Trophoblast cell (in vitro differentiated cells and primary cell): ENCODE measurements at regions not wholly inside any gene's neighbourhood (a gene's known extent, or its start where the extent isn't known, plus 50 kb on each side); places are given as distances from the start of the nearest gene placed in this dataset.

Source experiments
- DNase-seq, 2 donors: peaks; one replicate each; pipeline ENCODE4 v3.0.0-alpha.2; 2016
- H2AFZ ChIP-seq: 2 replicates; pipeline ENCODE4 v1.6.1; 2013; ENCODE audit warnings: low read length, moderate library complexity, mild to moderate bottlenecking; ENCODE audit not compliant: insufficient read depth, poor library complexity
- H2AK5ac ChIP-seq: 2 replicates; pipeline ENCODE4 v1.6.1; 2013; ENCODE audit warnings: mild to moderate bottlenecking, low read length
- H2BK120ac ChIP-seq: 2 replicates; pipeline ENCODE4 v1.6.1; 2013; ENCODE audit warnings: low read length, mild to moderate bottlenecking, moderate library complexity; ENCODE audit not compliant: insufficient read depth, poor library complexity
- H2BK12ac ChIP-seq: 2 replicates; pipeline ENCODE4 v1.6.1; 2013; ENCODE audit warnings: mild to moderate bottlenecking, low read length, moderate library complexity
- H2BK5ac ChIP-seq: 2 replicates; pipeline ENCODE4 v1.6.1; 2013; ENCODE audit warnings: low read length, low read depth, moderate library complexity, mild to moderate bottlenecking; ENCODE audit not compliant: poor library complexity
- H3K14ac ChIP-seq: 2 replicates; pipeline ENCODE4 v1.6.1; 2013; ENCODE audit warnings: mild to moderate bottlenecking, low read length
- H3K18ac ChIP-seq: 2 replicates; pipeline ENCODE4 v1.6.1; 2013; ENCODE audit warnings: mild to moderate bottlenecking, low read length
- H3K23ac ChIP-seq: 2 replicates; pipeline ENCODE4 v1.6.1; 2013; ENCODE audit warnings: low read length
- H3K27ac ChIP-seq: 2 replicates; pipeline ENCODE4 v1.5.1; 2013; ENCODE audit warnings: low read depth, mild to moderate bottlenecking, inconsistent platforms, low read length, moderate library complexity
- H3K27me3 ChIP-seq: 2 replicates; pipeline ENCODE4 v1.6.1; 2013; ENCODE audit warnings: inconsistent platforms, mild to moderate bottlenecking, low read length, moderate library complexity; ENCODE audit not compliant: insufficient read depth
- H3K36me3 ChIP-seq, 2 experiments: 1 replicate in 1 of 2; 2 replicates in 1 of 2; pipeline ENCODE4 v1.6.1; 2013; ENCODE audit warnings: low read length in 2 of 2, mild to moderate bottlenecking in 2 of 2, moderate library complexity in 1 of 2; ENCODE audit not compliant: insufficient read depth in 2 of 2, control insufficient read depth in 1 of 2
- H3K4ac ChIP-seq: 2 replicates; pipeline ENCODE4 v1.6.1; 2013; ENCODE audit warnings: low read depth, mild to moderate bottlenecking, low read length, moderate library complexity
- H3K4me1 ChIP-seq, 2 experiments: 1 replicate in 1 of 2; 2 replicates in 1 of 2; pipeline ENCODE4 v1.6.1; 2013; ENCODE audit warnings: low read length in 2 of 2, mild to moderate bottlenecking in 2 of 2, moderate library complexity in 1 of 2; ENCODE audit not compliant: insufficient read depth in 2 of 2, control insufficient read depth in 1 of 2
- H3K4me2 ChIP-seq: 2 replicates; pipeline ENCODE4 v1.6.1; 2013; ENCODE audit warnings: inconsistent platforms, mild to moderate bottlenecking, low read length, moderate library complexity
- H3K4me3 ChIP-seq: 2 replicates; pipeline ENCODE4 v1.5.1; 2013; ENCODE audit warnings: mild to moderate bottlenecking, low read depth, low read length, inconsistent platforms
- H3K79me1 ChIP-seq: one replicate; pipeline ENCODE4 v1.6.1; 2013; ENCODE audit warnings: low read length
- H3K79me2 ChIP-seq: 2 replicates; pipeline ENCODE4 v1.6.1; 2013; ENCODE audit warnings: low read length, mild to moderate bottlenecking; ENCODE audit not compliant: control insufficient read depth, insufficient read depth, poor library complexity
- H3K9ac ChIP-seq: 2 replicates; pipeline ENCODE4 v1.6.1; 2013; ENCODE audit warnings: mild to moderate bottlenecking, low read length
- H3K9me3 ChIP-seq: 2 replicates; pipeline ENCODE4 v1.6.1; 2013; ENCODE audit warnings: low read depth, mild to moderate bottlenecking, control low read depth, inconsistent platforms, low read length; ENCODE audit not compliant: insufficient read depth
- H4K12ac ChIP-seq: 2 replicates; pipeline ENCODE4 v1.6.1; 2013; ENCODE audit warnings: low read depth, mild to moderate bottlenecking, low read length, moderate library complexity
- H4K8ac ChIP-seq: 2 replicates; pipeline ENCODE4 v1.6.1; 2013; ENCODE audit warnings: low read depth, mild to moderate bottlenecking, low read length, moderate library complexity
- H4K91ac ChIP-seq: one replicate; pipeline ENCODE4 v1.6.1; 2013; ENCODE audit warnings: low read depth, mild to moderate bottlenecking, low read length, moderate library complexity
- WGBS: extraction: QIAGEN DNeasy Blood & Tissue Kit; methylation state at CpG from one replicate; pipeline ENCODE4 v1.1.7; 2013; ENCODE audit warnings: missing lambda C conversion rate; ENCODE audit not compliant: insufficient read length, insufficient coverage; ENCODE audit errors: extremely low coverage; 5-methylcytosine and 5-hydroxymethylcytosine counted together

DNA sequence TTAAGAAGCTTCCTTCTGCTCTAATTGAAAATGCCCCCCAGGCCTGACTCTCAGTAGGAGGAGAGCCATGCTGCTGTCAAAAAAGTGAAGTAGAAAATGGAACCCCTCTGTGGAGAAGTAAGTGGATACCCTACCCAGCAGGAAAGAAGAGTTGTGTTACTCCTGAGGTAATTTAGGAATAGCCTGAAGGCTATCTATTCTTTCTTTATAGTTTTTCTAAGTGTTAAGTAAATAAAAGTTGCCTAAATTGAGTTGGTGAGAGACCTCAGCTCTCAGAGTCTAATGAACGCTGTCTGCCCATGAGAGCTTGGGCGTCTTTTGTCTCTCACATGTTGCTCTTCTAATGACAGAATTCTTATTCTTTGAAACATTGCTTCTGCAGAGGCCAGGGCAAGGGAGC lies 116.2 kb downstream of the NSUN3 start:
- WGBS, result no CpG with 5 or more reads among the region's 2 CpGs

GRCh38 chr3:94183551-94183950 lies 120.7 kb downstream of the NSUN3 start:
- no CpG with 5 or more reads among the region's 6 CpGs for WGBS
- Histone ChIP-seq H3K36me3 (no peaks in the 10 kb centered on the region), H3K79me1 (no peaks in the 10 kb centered on the region), H2BK5ac (no peak overlapping the region), H3K27ac (no peak overlapping the region), H4K12ac (no peak overlapping the region), H3K18ac (no peak overlapping the region), H2BK120ac (no peak overlapping the region), H2BK12ac (no peak overlapping the region), H3K4me3 (no peak overlapping the region), H3K23ac (no peak overlapping the region), H3K4me1 (no peaks in the 10 kb centered on the region), H3K79me2 (no peaks in the 10 kb centered on the region), H3K9ac (no peak overlapping the region), H4K8ac (no peak overlapping the region), H3K9me3 (no peaks in the 10 kb centered on the region), H3K4ac (no peak overlapping the region), H4K91ac (no peak overlapping the region), H2AFZ (no peak overlapping the region), H3K14ac (no peak overlapping the region), H2AK5ac (no peak overlapping the region), H3K4me2 (no peak overlapping the region), H3K27me3 (no peaks in the 10 kb centered on the region)
- DNase-seq, result peak in 1 of 2 donors; percentile 25

More for the DNA sequence above, 116.2 kb downstream of the NSUN3 start:
- Histone ChIP-seq H3K79me1 (no peaks in the 10 kb centered on the region), H3K9me3 (no peaks in the 10 kb centered on the region), H2BK5ac (no peak overlapping the region), H4K8ac (no peak overlapping the region), H4K91ac (no peak overlapping the region), H3K14ac (no peak overlapping the region), H3K27ac (no peak overlapping the region), H2BK120ac (no peak overlapping the region), H3K18ac (no peak overlapping the region), H4K12ac (no peak overlapping the region), H2AK5ac (no peak overlapping the region), H3K9ac (no peak overlapping the region), H3K4me2 (no peak overlapping the region), H2AFZ (no peak overlapping the region), H3K27me3 (no peaks in the 10 kb centered on the region), H3K4me1 (no peaks in the 10 kb centered on the region), H3K4me3 (no peak overlapping the region), H3K4ac (no peak overlapping the region), H3K23ac (no peak overlapping the region), H3K79me2 (no peaks in the 10 kb centered on the region), H2BK12ac (no peak overlapping the region), H3K36me3 (no peaks in the 10 kb centered on the region)
- no peak for DNase-seq

DNA sequence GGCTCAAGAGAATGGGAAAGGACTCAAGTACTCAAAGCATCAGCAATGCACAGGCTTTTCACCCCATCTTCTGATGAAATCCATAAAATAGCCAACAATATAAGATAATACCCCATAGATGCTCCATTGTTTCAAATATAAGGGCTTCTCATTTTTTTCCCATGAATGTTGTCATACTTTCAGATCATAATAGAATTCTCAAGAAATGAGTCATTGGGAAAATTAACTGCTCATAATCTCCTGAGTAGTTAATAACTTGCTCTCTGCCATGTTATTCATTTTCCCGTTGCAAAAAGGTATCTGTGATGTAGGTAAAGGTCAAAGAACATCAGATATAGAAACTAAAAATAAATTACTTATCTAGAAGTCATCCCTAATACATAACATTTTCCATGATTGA lies 121.9 kb downstream of the NSUN3 start:
- Histone ChIP-seq H3K27ac (no peak overlapping the region), H3K23ac (no peak overlapping the region), H2AK5ac (no peak overlapping the region), H3K4me1 (no peaks in the 10 kb centered on the region), H2AFZ (no peak overlapping the region), H2BK120ac (no peak overlapping the region), H3K9ac (no peak overlapping the region), H3K4me3 (no peak overlapping the region), H3K9me3 (no peaks in the 10 kb centered on the region), H3K79me1 (no peaks in the 10 kb centered on the region), H3K79me2 (no peaks in the 10 kb centered on the region), H2BK12ac (no peak overlapping the region), H3K14ac (no peak overlapping the region), H3K27me3 (no peaks in the 10 kb centered on the region), H3K4ac (no peak overlapping the region), H4K12ac (no peak overlapping the region), H2BK5ac (no peak overlapping the region), H3K4me2 (no peak overlapping the region), H4K8ac (no peak overlapping the region), H3K36me3 (no peaks in the 10 kb centered on the region), H4K91ac (no peak overlapping the region), H3K18ac (no peak overlapping the region)
- DNase-seq, result peak in 1 of 2 donors; percentile 63
- no CpG with 5 or more reads among the region's 1 CpG for WGBS

DNA sequence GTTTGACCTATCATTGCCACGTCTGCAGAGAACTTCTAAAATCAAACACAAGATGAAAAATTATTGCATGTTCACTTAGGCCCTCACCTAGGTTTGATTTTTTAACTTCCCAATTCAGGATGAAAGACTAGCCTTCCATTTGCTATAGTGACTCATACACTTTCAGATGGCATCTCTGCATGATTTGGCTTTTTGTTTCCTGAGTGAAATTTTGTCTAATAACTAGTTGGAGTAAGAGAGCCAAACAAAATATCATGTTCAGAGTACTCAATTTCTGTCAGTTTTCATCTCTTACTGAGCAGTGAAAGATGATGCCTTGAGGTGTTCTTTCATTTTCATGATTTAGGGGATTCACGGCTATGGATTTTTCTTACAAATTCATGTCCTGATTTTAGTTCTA lies 122.9 kb downstream of the NSUN3 start:
- H4K91ac ChIP-seq, result no peak overlapping the region
- H3K4ac ChIP-seq, result no peak overlapping the region
- no peak overlapping the region for H2BK120ac ChIP-seq
- no peak overlapping the region for H2BK12ac ChIP-seq
- H2AK5ac ChIP-seq, result no peak overlapping the region
- H3K27ac ChIP-seq, result no peak overlapping the region
- no peaks in the 10 kb centered on the region for H3K9me3 ChIP-seq
- H3K14ac ChIP-seq, result no peak overlapping the region
- no peak overlapping the region for H2AFZ ChIP-seq
- no peak overlapping the region for H3K9ac ChIP-seq
- DNase-seq, result no peak
- H4K8ac ChIP-seq, result no peak overlapping the region
- no peaks in the 10 kb centered on the region for H3K79me1 ChIP-seq
- no peak overlapping the region for H3K4me3 ChIP-seq
- no peak overlapping the region for H4K12ac ChIP-seq
- H2BK5ac ChIP-seq, result no peak overlapping the region
- no peaks in the 10 kb centered on the region for H3K79me2 ChIP-seq
- H3K18ac ChIP-seq, result no peak overlapping the region
- H3K36me3 ChIP-seq, result no peaks in the 10 kb centered on the region
- no peak overlapping the region for H3K23ac ChIP-seq
- H3K4me1 ChIP-seq, result no peaks in the 10 kb centered on the region
- H3K27me3 ChIP-seq, result no peaks in the 10 kb centered on the region
- no peak overlapping the region for H3K4me2 ChIP-seq
- WGBS, result no CpG with 5 or more reads among the region's 2 CpGs
